K562 (cell line): ENCODE measurements at regions not wholly inside any gene's neighbourhood (a gene's known extent, or its start where the extent isn't known, plus 50 kb on each side); places are given as distances from the start of the nearest gene placed in this dataset.

Source experiments
- ATAC-seq: fragments of 200-7000 bp; cut with Tn5 transposase; 3 replicates; pipeline ENCODE4 v1.9.1; 2020; ENCODE audit warnings: moderate library complexity
- BruUV-seq: library from RNA; stranded (reverse); fragments of 400-500 nt; replicated peaks from 2 replicates; lab custom pipeline; 2021; lab: Mats Ljungman, UMichigan
- CTCF ChIA-PET: fragments of 300-600 bp; formaldehyde crosslinking; extraction: SDS; loops from one replicate; lab custom pipeline; 2021; ENCODE audit warnings: low intra/inter-chr PET ratio; lab: Yijun Ruan, JAX
- POLR2A ChIA-PET: fragments of 300-600, 350-650 bp; sonication (Branson Sonifier 250); formaldehyde crosslinking; extraction: SDS; loops from one replicate; lab custom pipeline; 2021; ENCODE audit warnings: antibody characterized with exemption, inconsistent platforms; lab: Yijun Ruan, JAX
- DNase-seq, 4 experiments: peaks; one replicate each; pipeline versions ENCODE4 v3.0.0 to v3.0.0-alpha.2; 2011 to 2018; ENCODE audit warnings: low spot score in 3 of 4, mixed read lengths in 3 of 4; ENCODE audit errors: extremely low read depth in 1 of 4
- FAIRE-seq: peaks from 2 replicates; lab custom pipeline; 2011; peaks lifted over from hg19 to GRCh38; lab: Jason Lieb, UNC
- H2AFZ ChIP-seq: 2 replicates; pipeline ENCODE4 v1.6.0; 2011; ENCODE audit warnings: low read depth, low read length, control low read depth, inconsistent platforms
- H3K27ac ChIP-seq: fragments of 200-600 bp; 3 replicates; pipeline ENCODE4 v1.8.0; 2011; ENCODE audit warnings: low read depth, mild to moderate bottlenecking, control low read depth, inconsistent platforms, low read length, moderate library complexity, mixed read lengths; ENCODE audit errors: extremely low read depth
- H3K27me3 ChIP-seq, 2 experiments: fragments of 300-600 bp in 1 of 2; 2 replicates in 1 of 2; 3 replicates in 1 of 2; pipeline versions ENCODE4 v1.6.0 to v1.8.0; 2011; ENCODE audit warnings: inconsistent platforms in 2 of 2, low read length in 2 of 2, mild to moderate bottlenecking in 1 of 2, mixed read lengths in 1 of 2, moderate library complexity in 1 of 2; ENCODE audit not compliant: control insufficient read depth in 2 of 2, insufficient read depth in 2 of 2
- H3K36me3 ChIP-seq: fragments of 300-600 bp; 3 replicates; pipeline ENCODE4 v1.8.0; 2011; ENCODE audit warnings: mild to moderate bottlenecking, low read length, inconsistent platforms; ENCODE audit not compliant: control insufficient read depth, insufficient read depth
- H3K4me1 ChIP-seq, 2 experiments: fragments of 200-600 bp in 1 of 2; replicated peaks in 1 of 2; 2 replicates in 1 of 2; 3 replicates in 1 of 2; pipeline versions ENCODE4 v1.5.1 to v1.8.0; 2011; ENCODE audit warnings: inconsistent platforms in 2 of 2, low read length in 2 of 2, mild to moderate bottlenecking in 1 of 2, mixed read lengths in 1 of 2, moderate library complexity in 1 of 2; ENCODE audit not compliant: control insufficient read depth in 2 of 2, insufficient read depth in 2 of 2
- H3K4me2 ChIP-seq: 2 replicates; pipeline ENCODE4 v1.6.1; 2011; ENCODE audit warnings: low read length, control low read depth, inconsistent platforms, mixed read lengths; ENCODE audit not compliant: insufficient read depth
- H3K4me3 ChIP-seq: fragments of 200-600 bp; sonication (generic), shearing (Covaris generic); 2 replicates; pipeline ENCODE4 v1.5.1; 2016; ENCODE audit warnings: control low read depth, inconsistent platforms
- H3K79me2 ChIP-seq: fragments of 200-600 bp; 3 replicates; pipeline ENCODE4 v1.8.0; 2011; ENCODE audit warnings: low read length, inconsistent platforms; ENCODE audit not compliant: control insufficient read depth, insufficient read depth
- H3K9ac ChIP-seq, 2 experiments: 2 replicates each; pipeline versions ENCODE4 v1.6.0 to v1.6.1; 2011; ENCODE audit warnings: low read depth in 2 of 2, low read length in 2 of 2, control low read depth in 1 of 2, inconsistent platforms in 1 of 2, mild to moderate bottlenecking in 1 of 2, mixed read lengths in 1 of 2; ENCODE audit not compliant: insufficient read depth in 1 of 2
- H3K9me1 ChIP-seq: one replicate; pipeline ENCODE4 v1.6.0; 2011; ENCODE audit warnings: inconsistent platforms, mild to moderate bottlenecking, low read length, moderate library complexity; ENCODE audit not compliant: control insufficient read depth, insufficient read depth
- H3K9me3 ChIP-seq: replicated peaks from 2 replicates; pipeline ENCODE4 v1.5.1; 2011; ENCODE audit warnings: low read depth, low read length, inconsistent platforms; ENCODE audit not compliant: control insufficient read depth, insufficient read depth
- H4K20me1 ChIP-seq: replicated peaks from 2 replicates; pipeline ENCODE4 v1.6.1; 2011; ENCODE audit warnings: low read length, inconsistent platforms, mixed read lengths; ENCODE audit not compliant: control insufficient read depth, insufficient read depth
- EHMT2 ChIP-seq: fragments of 450-650 bp; IDR thresholded peaks from 2 replicates; pipeline ENCODE4 v1.6.1; 2018; ENCODE audit warnings: antibody characterized with exemption
- HMGN3 ChIP-seq: IDR thresholded peaks from 2 replicates; pipeline ENCODE4 v1.6.1; 2011; ENCODE audit warnings: borderline replicate concordance, low read depth, mild to moderate bottlenecking, mixed read lengths, low read length; ENCODE audit not compliant: insufficient read length; ENCODE audit errors: extremely low read depth
- KDM2B ChIP-seq: fragments of 250-450 bp; sonication (Bioruptor Pico); IDR thresholded peaks from 2 replicates; pipeline ENCODE4 v1.8.0; 2021; ENCODE audit warnings: mild to moderate bottlenecking, moderate library complexity
- MCM7 ChIP-seq, 2 experiments: fragments of 450-650 bp; IDR thresholded peaks; 2 replicates each; pipeline ENCODE4 v1.6.1; 2016 to 2018
- MXI1 ChIP-seq: IDR thresholded peaks from 2 replicates; pipeline ENCODE4 v1.6.1; 2011; ENCODE audit warnings: low read depth, mild to moderate bottlenecking, improper control_type of control experiment, low read length
- NFRKB ChIP-seq: fragments of 450-650 bp; IDR thresholded peaks from 2 replicates; pipeline ENCODE4 v1.6.1; 2016; ENCODE audit warnings: low read depth
- NR2F6 ChIP-seq: fragments of 450-650 bp; formaldehyde crosslinking; IDR thresholded peaks from 2 replicates; pipeline ENCODE4 v1.4.0; 2020; ENCODE audit warnings: mild to moderate bottlenecking
- PURB ChIP-seq: sonication (generic); formaldehyde crosslinking; IDR thresholded peaks from 2 replicates; pipeline ENCODE4 v1.9.0; 2021; ENCODE audit warnings: low read depth, mild to moderate bottlenecking, missing genetic modification reagents
- RFX7 ChIP-seq: fragments of 250-450 bp; sonication (Bioruptor Pico); IDR thresholded peaks from 2 replicates; pipeline ENCODE4 v1.5.1; 2021; ENCODE audit warnings: mild to moderate bottlenecking
- SP1 ChIP-seq: sonication (generic); formaldehyde crosslinking; IDR thresholded peaks from 2 replicates; pipeline ENCODE4 v1.8.1; 2022; ENCODE audit warnings: mild to moderate bottlenecking, missing genetic modification reagents
- ZNF696 ChIP-seq: fragments of 250-450 bp; sonication (Bioruptor Pico); conservative IDR thresholded peaks from 2 replicates; pipeline ENCODE4 v1.4.0; 2020; ENCODE audit warnings: mild to moderate bottlenecking, moderate library complexity
- ZSCAN29 ChIP-seq: fragments of 450-650 bp; IDR thresholded peaks from 2 replicates; pipeline ENCODE4 v1.6.1; 2017
- WGBS: fragments of 100-300 bp; shearing (Covaris generic); methylation state at CpG from one replicate; pipeline ENCODE4 v1.1.6; 2016; ENCODE audit warnings: low coverage, mixed read lengths; ENCODE audit not compliant: insufficient coverage; ENCODE audit errors: missing lambda C conversion rate; 5-methylcytosine and 5-hydroxymethylcytosine counted together
- in situ Hi-C: fragments of 300-500 bp; cut with MboI; formaldehyde crosslinking; loops from 4 replicates; pipeline ENCODE4 v1.15.0; 2018; ENCODE audit warnings: inconsistent platforms, mixed read lengths
- intact Hi-C: fragments of 100-400 bp; cut with micrococcal nuclease; formaldehyde crosslinking; loops from 2 replicates; pipeline ENCODE4 v1.14.2; 2022
- TF ChIP-seq, protein P1 (sequence below): fragments of 450-650 bp; IDR thresholded peaks from 2 replicates; pipeline ENCODE4 v1.6.1; 2017; ENCODE audit warnings: antibody characterized with exemption, mild to moderate bottlenecking
- TF ChIP-seq, protein P2 (sequence below): fragments of 150-350 bp; conservative IDR thresholded peaks from 2 replicates; pipeline ENCODE4 v1.6.1; 2014; ENCODE audit warnings: low read length

DNA sequence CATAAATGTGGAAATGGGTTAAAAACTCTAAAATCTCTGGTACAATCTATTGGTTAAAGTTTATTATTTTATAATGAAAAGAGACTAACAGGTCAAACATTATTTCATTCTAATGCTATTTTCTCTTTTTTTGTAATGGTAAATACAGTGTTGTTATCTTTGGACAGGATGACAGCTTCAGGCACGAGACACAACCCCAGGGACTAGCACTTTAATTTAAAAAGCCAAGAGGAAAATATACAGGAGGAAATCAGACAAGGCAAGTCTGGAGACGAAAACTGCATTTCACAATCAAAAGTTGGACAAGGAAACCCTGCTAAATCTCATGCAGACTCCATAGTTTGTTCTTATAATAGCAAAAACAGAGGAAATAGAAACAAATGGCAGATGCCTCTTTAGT lies 589.1 kb upstream of the CDH8 start:
- CTCF ChIA-PET = no interaction called here
- WGBS = 0% methylated on average over 2 of the region's 2 CpGs

DNA sequence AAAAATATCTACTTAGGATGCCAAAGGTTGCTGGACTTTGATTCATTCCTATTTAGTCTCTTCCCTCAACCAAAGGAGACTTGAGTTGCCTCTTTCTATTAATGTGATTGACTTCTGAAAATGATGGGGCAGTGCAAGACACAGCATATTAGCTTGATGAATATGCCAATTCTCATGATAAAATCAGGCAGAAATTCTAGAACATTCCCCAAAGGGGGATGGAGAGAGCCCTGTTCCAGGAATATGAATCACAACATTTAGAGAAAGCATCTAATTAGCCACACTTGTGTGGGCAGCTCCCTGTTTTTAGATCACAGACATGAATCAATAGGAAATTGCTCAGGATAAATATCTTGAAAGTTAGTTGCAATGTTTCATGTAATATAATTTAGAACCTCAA lies 584.0 kb upstream of the CDH8 start:
- in situ Hi-C loops (no loop called here), intact Hi-C loops (no loop called here)
- Histone ChIP-seq H2AFZ (no peak overlapping the region), H3K4me3 (no peak overlapping the region), H4K20me1 (no peaks in the 10 kb centered on the region), H3K9me1 (no peaks in the 10 kb centered on the region), H3K4me2 (no peak overlapping the region), H3K4me1 (no peaks in the 10 kb centered on the region), H3K9ac (no peak overlapping the region), H3K79me2 (no peaks in the 10 kb centered on the region), H3K27ac (no peak overlapping the region), H3K9me3 (no peaks in the 10 kb centered on the region), H3K36me3 (no peaks in the 10 kb centered on the region), H3K27me3 (no peaks in the 10 kb centered on the region)
- no peak for DNase-seq
- ATAC-seq = no peak
- ChIA-PET CTCF (no interaction called here), POLR2A (no interaction called here)
- BruUV-seq = no TSS peak
- FAIRE-seq = no peak
- TF ChIP-seq ZNF696 (CRISPR knock-in tag) = no peak
- no peak for TF ChIP-seq MXI1
- no peak for TF ChIP-seq NR2F6
- no peak for TF ChIP-seq NFRKB
- TF ChIP-seq SP1 (CRISPR knock-in tag) = no peak
- no peak for TF ChIP-seq RFX7
- TF ChIP-seq, protein P1, sequence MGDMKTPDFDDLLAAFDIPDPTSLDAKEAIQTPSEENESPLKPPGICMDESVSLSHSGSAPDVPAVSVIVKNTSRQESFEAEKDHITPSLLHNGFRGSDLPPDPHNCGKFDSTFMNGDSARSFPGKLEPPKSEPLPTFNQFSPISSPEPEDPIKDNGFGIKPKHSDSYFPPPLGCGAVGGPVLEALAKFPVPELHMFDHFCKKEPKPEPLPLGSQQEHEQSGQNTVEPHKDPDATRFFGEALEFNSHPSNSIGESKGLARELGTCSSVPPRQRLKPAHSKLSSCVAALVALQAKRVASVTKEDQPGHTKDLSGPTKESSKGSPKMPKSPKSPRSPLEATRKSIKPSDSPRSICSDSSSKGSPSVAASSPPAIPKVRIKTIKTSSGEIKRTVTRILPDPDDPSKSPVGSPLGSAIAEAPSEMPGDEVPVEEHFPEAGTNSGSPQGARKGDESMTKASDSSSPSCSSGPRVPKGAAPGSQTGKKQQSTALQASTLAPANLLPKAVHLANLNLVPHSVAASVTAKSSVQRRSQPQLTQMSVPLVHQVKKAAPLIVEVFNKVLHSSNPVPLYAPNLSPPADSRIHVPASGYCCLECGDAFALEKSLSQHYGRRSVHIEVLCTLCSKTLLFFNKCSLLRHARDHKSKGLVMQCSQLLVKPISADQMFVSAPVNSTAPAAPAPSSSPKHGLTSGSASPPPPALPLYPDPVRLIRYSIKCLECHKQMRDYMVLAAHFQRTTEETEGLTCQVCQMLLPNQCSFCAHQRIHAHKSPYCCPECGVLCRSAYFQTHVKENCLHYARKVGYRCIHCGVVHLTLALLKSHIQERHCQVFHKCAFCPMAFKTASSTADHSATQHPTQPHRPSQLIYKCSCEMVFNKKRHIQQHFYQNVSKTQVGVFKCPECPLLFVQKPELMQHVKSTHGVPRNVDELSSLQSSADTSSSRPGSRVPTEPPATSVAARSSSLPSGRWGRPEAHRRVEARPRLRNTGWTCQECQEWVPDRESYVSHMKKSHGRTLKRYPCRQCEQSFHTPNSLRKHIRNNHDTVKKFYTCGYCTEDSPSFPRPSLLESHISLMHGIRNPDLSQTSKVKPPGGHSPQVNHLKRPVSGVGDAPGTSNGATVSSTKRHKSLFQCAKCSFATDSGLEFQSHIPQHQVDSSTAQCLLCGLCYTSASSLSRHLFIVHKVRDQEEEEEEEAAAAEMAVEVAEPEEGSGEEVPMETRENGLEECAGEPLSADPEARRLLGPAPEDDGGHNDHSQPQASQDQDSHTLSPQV = no peak
- TF ChIP-seq, protein P2, sequence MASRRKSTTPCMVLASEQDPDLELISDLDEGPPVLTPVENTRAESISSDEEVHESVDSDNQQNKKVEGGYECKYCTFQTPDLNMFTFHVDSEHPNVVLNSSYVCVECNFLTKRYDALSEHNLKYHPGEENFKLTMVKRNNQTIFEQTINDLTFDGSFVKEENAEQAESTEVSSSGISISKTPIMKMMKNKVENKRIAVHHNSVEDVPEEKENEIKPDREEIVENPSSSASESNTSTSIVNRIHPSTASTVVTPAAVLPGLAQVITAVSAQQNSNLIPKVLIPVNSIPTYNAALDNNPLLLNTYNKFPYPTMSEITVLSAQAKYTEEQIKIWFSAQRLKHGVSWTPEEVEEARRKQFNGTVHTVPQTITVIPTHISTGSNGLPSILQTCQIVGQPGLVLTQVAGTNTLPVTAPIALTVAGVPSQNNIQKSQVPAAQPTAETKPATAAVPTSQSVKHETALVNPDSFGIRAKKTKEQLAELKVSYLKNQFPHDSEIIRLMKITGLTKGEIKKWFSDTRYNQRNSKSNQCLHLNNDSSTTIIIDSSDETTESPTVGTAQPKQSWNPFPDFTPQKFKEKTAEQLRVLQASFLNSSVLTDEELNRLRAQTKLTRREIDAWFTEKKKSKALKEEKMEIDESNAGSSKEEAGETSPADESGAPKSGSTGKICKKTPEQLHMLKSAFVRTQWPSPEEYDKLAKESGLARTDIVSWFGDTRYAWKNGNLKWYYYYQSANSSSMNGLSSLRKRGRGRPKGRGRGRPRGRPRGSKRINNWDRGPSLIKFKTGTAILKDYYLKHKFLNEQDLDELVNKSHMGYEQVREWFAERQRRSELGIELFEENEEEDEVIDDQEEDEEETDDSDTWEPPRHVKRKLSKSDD = no peak
- no peak for TF ChIP-seq ZSCAN29

More for the DNA sequence above, 589.1 kb upstream of the CDH8 start:
- DNase-seq = no peak
- in situ Hi-C loops = no loop called here
- no peaks in the 10 kb centered on the region for H3K79me2 ChIP-seq
- intact Hi-C loops = no loop called here
- no peak overlapping the region for H2AFZ ChIP-seq
- BruUV-seq = no TSS peak
- no peaks in the 10 kb centered on the region for H3K9me3 ChIP-seq
- no peak overlapping the region for H3K4me2 ChIP-seq
- ATAC-seq = no peak
- H3K27me3 ChIP-seq = no peaks in the 10 kb centered on the region
- H3K9me1 ChIP-seq = no peaks in the 10 kb centered on the region
- no peaks in the 10 kb centered on the region for H3K36me3 ChIP-seq
- no peaks in the 10 kb centered on the region for H3K4me1 ChIP-seq
- TF ChIP-seq HMGN3 (no peak), MCM7 (IDR thresholded peaks at IDR 0.05) (no peak), KDM2B (no peak), NFRKB (no peak), EHMT2 (no peak), PURB (no peak)
- no peaks in the 10 kb centered on the region for H4K20me1 ChIP-seq
- no peak for FAIRE-seq
- H3K4me3 ChIP-seq = no peak overlapping the region
- no peak overlapping the region for H3K27ac ChIP-seq
- no peak overlapping the region for H3K9ac ChIP-seq
- POLR2A ChIA-PET = no interaction called here
